ENCODE measurements at regions not wholly inside any gene's neighbourhood (a gene's known extent, or its start where the extent isn't known, plus 50 kb on each side); places are given as distances from the start of the nearest gene placed in this dataset.

DNA sequence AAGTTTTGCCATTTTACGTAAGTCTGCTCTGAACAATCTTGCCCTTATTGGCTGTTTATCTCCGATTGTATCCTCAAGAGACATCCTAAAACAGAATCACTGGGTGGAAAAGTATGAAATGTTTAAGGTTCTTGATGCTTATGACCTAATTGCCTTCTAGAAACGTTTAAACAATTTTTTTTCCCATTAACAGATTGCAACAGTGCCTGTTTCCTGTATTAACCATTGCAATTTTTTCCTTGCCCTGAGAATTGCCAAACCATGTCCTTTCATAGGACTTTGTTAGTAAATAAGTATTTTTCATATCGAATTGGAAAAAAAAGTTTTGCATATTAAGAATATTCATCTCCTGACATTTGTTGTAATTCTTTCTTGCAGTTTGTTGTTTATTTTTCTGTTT is 639.8 kb downstream of the INHBA start:
- TF ChIP-seq, protein P1, sequence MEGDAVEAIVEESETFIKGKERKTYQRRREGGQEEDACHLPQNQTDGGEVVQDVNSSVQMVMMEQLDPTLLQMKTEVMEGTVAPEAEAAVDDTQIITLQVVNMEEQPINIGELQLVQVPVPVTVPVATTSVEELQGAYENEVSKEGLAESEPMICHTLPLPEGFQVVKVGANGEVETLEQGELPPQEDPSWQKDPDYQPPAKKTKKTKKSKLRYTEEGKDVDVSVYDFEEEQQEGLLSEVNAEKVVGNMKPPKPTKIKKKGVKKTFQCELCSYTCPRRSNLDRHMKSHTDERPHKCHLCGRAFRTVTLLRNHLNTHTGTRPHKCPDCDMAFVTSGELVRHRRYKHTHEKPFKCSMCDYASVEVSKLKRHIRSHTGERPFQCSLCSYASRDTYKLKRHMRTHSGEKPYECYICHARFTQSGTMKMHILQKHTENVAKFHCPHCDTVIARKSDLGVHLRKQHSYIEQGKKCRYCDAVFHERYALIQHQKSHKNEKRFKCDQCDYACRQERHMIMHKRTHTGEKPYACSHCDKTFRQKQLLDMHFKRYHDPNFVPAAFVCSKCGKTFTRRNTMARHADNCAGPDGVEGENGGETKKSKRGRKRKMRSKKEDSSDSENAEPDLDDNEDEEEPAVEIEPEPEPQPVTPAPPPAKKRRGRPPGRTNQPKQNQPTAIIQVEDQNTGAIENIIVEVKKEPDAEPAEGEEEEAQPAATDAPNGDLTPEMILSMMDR (IDR thresholded peaks at IDR 0.05): no peak
- TF ChIP-seq POLR2A (IDR thresholded peaks at IDR 0.05): no peak
